HepG2 (cell line): ENCODE measurements at regions not wholly inside any gene's neighbourhood (a gene's known extent, or its start where the extent isn't known, plus 50 kb on each side); places are given as distances from the start of the nearest gene placed in this dataset.

Experiments used
- ATAC-seq: fragments of 200-7000 bp; cut with Tn5 transposase; 3 replicates; pipeline ENCODE4 v1.9.1; 2020; ENCODE audit warnings: mild to moderate bottlenecking, moderate library complexity
- BruUV-seq: library from RNA; stranded (reverse); fragments of 400-500 nt; replicated peaks from 2 replicates; lab custom pipeline; 2021; lab: Mats Ljungman, UMichigan
- CTCF ChIA-PET: fragments of 300-600 bp; formaldehyde crosslinking; extraction: SDS; loops from one replicate; lab custom pipeline; 2021; ENCODE audit warnings: low total read pairs, inconsistent platforms, low intra/inter-chr PET ratio; lab: Yijun Ruan, JAX
- POLR2A ChIA-PET: fragments of 350-600 bp; sonication (Branson Sonifier 250); formaldehyde crosslinking; loops from one replicate; lab custom pipeline; 2020; ENCODE audit warnings: antibody characterized with exemption, inconsistent platforms; lab: Yijun Ruan, JAX
- DNase-seq: peaks from one replicate; pipeline ENCODE4 v3.0.0-alpha.2; 2015; ENCODE audit warnings: low spot score
- FAIRE-seq: peaks from 3 replicates; lab custom pipeline; 2011; peaks lifted over from hg19 to GRCh38; lab: Jason Lieb, UNC
- H2AFZ ChIP-seq: one replicate; pipeline ENCODE4 v1.6.1; 2011; ENCODE audit warnings: low read length, inconsistent platforms
- H3K27ac ChIP-seq: fragments of 300-600 bp; 3 replicates; pipeline ENCODE4 v1.8.0; 2011; ENCODE audit warnings: mixed run types, mild to moderate bottlenecking, mixed read lengths, low read length, inconsistent platforms; ENCODE audit not compliant: insufficient read depth; ENCODE audit errors: extremely low read length
- H3K27me3 ChIP-seq, 2 experiments: fragments of 200-600 bp in 1 of 2; 2 replicates in 1 of 2; 3 replicates in 1 of 2; pipeline versions ENCODE4 v1.6.0 to v1.8.0; 2011; ENCODE audit warnings: low read length in 2 of 2, mild to moderate bottlenecking in 2 of 2, moderate library complexity in 2 of 2, inconsistent platforms in 1 of 2; ENCODE audit not compliant: insufficient read depth in 2 of 2, control insufficient read depth in 1 of 2
- H3K36me3 ChIP-seq, 2 experiments: fragments of 200-600 bp in 1 of 2; replicated peaks in 1 of 2; 2 replicates in 1 of 2; 3 replicates in 1 of 2; pipeline versions ENCODE4 v1.5.1 to v1.8.0; 2011; ENCODE audit warnings: low read length in 2 of 2, inconsistent platforms in 1 of 2; ENCODE audit not compliant: insufficient read depth in 2 of 2, control insufficient read depth in 1 of 2
- H3K4me1 ChIP-seq: 2 replicates; pipeline ENCODE4 v1.5.1; 2012; ENCODE audit warnings: low read length, inconsistent platforms; ENCODE audit not compliant: insufficient read depth
- H3K4me2 ChIP-seq: 2 replicates; pipeline ENCODE4 v1.6.0; 2011; ENCODE audit warnings: low read depth, low read length, inconsistent platforms
- H3K4me3 ChIP-seq, 3 experiments: fragments of 200-600 bp in 1 of 3; sonication (generic), shearing (Covaris generic) in 1 of 3; replicated peaks in 1 of 3; 2 replicates each; pipeline ENCODE4 v1.5.1; 2011 to 2016; ENCODE audit warnings: low read length in 3 of 3, inconsistent platforms in 2 of 3, low read depth in 2 of 3, mild to moderate bottlenecking in 2 of 3, control low read depth in 1 of 3, mixed read lengths in 1 of 3; ENCODE audit not compliant: insufficient read depth in 1 of 3
- H3K79me2 ChIP-seq: one replicate; pipeline ENCODE4 v1.6.1; 2011; ENCODE audit warnings: low read length, inconsistent platforms; ENCODE audit not compliant: insufficient read depth
- H3K9ac ChIP-seq: 2 replicates; pipeline ENCODE4 v1.6.0; 2011; ENCODE audit warnings: mild to moderate bottlenecking, low read depth, low read length, inconsistent platforms; ENCODE audit not compliant: insufficient read depth
- H3K9me3 ChIP-seq: 2 replicates; pipeline ENCODE4 v1.5.1; 2012; ENCODE audit warnings: mild to moderate bottlenecking, low read length
- H4K20me1 ChIP-seq: 2 replicates; pipeline ENCODE4 v1.6.0; 2011; ENCODE audit warnings: inconsistent platforms, mild to moderate bottlenecking, low read length, moderate library complexity; ENCODE audit not compliant: insufficient read depth
- FOXA1 ChIP-seq, 2 experiments: fragments of 450-650 bp in 1 of 2; sonication (generic) in 1 of 2; formaldehyde crosslinking in 1 of 2; IDR thresholded peaks; 2 replicates each; pipeline versions ENCODE4 v1.4.0 to v1.6.1; 2016 to 2020; ENCODE audit warnings: missing genetic modification reagents in 1 of 2
- FOXA3 ChIP-seq: IDR thresholded peaks from 2 replicates; pipeline ENCODE4 v1.6.1; 2016; ENCODE audit warnings: missing genetic modification reagents, missing compliant biosample characterization
- FOXP1 ChIP-seq, 2 experiments: fragments of 450-650 bp in 1 of 2; IDR thresholded peaks; 2 replicates each; pipeline ENCODE4 v1.6.1; 2017 to 2018; ENCODE audit warnings: antibody characterized with exemption in 1 of 2
- HNF4A ChIP-seq: sonication (generic); formaldehyde crosslinking; IDR thresholded peaks from 2 replicates; pipeline ENCODE4 v1.4.0; 2020; ENCODE audit warnings: missing genetic modification reagents
- PHF8 ChIP-seq: sonication (generic); formaldehyde crosslinking; IDR thresholded peaks from 2 replicates; pipeline ENCODE4 v1.5.0; 2020; ENCODE audit warnings: missing genetic modification reagents
- POGZ ChIP-seq: sonication (generic); formaldehyde crosslinking; IDR thresholded peaks from 2 replicates; pipeline ENCODE4 v1.4.0; 2020; ENCODE audit warnings: mild to moderate bottlenecking, missing genetic modification reagents
- SAFB2 ChIP-seq: sonication (generic); formaldehyde crosslinking; IDR thresholded peaks from 2 replicates; pipeline ENCODE4 v1.5.1; 2020; ENCODE audit warnings: missing genetic modification reagents, low read depth, mild to moderate bottlenecking, borderline replicate concordance
- SALL1 ChIP-seq: sonication (generic); formaldehyde crosslinking; IDR thresholded peaks from 2 replicates; pipeline ENCODE4 v1.8.0; 2022; ENCODE audit warnings: mild to moderate bottlenecking, missing genetic modification reagents
- SOX6 ChIP-seq, 2 experiments: fragments of 450-650 bp in 1 of 2; sonication (generic) in 1 of 2; formaldehyde crosslinking in 1 of 2; IDR thresholded peaks; 2 replicates each; pipeline versions ENCODE4 v1.4.0 to v1.6.1; 2017 to 2020; ENCODE audit warnings: antibody characterized with exemption in 1 of 2, mild to moderate bottlenecking in 1 of 2, missing genetic modification reagents in 1 of 2
- ZMAT3 ChIP-seq: sonication (generic); formaldehyde crosslinking; conservative IDR thresholded peaks from 2 replicates; pipeline ENCODE4 v1.7.0; 2021; ENCODE audit warnings: missing genetic modification reagents
- ZMYM4 ChIP-seq: sonication (generic); formaldehyde crosslinking; IDR thresholded peaks from 2 replicates; pipeline ENCODE4 v1.8.1; 2023; ENCODE audit warnings: mild to moderate bottlenecking, missing genetic modification reagents
- ZNF713 ChIP-seq: sonication (generic); formaldehyde crosslinking; IDR thresholded peaks from 2 replicates; pipeline ENCODE4 v1.4.0; 2020; ENCODE audit warnings: mild to moderate bottlenecking, missing genetic modification reagents
- WGBS: methylation state at CpG from one replicate; pipeline ENCODE4 v1.1.6; 2017; ENCODE audit warnings: low lambda C conversion rate; 5-methylcytosine and 5-hydroxymethylcytosine counted together
- in situ Hi-C: cut with HindIII; loops from 2 replicates; pipeline ENCODE4 v1.10.0; 2017; ENCODE audit warnings: low pct_unique_long_range_greater_than_20kb; ENCODE audit not compliant: extremely low pct_ligation_motif_present
- intact Hi-C: fragments of 100-400 bp; cut with micrococcal nuclease; formaldehyde crosslinking; loops from one replicate; pipeline ENCODE4 v1.10.0; 2022; ENCODE audit not compliant: unreplicated experiment
- TF ChIP-seq, protein P1 (sequence below): IDR thresholded peaks from 2 replicates; pipeline ENCODE4 v1.4.0; 2020; ENCODE audit warnings: mild to moderate bottlenecking, missing genetic modification reagents
- TF ChIP-seq, protein P2 (sequence below): sonication (generic); formaldehyde crosslinking; IDR thresholded peaks from 2 replicates; pipeline ENCODE4 v1.5.1; 2020; ENCODE audit warnings: mild to moderate bottlenecking, missing genetic modification reagents
- TF ChIP-seq, protein P3 (sequence below): sonication (generic); formaldehyde crosslinking; IDR thresholded peaks from 2 replicates; pipeline ENCODE4 v1.4.0; 2020; ENCODE audit warnings: missing genetic modification reagents, borderline replicate concordance

DNA sequence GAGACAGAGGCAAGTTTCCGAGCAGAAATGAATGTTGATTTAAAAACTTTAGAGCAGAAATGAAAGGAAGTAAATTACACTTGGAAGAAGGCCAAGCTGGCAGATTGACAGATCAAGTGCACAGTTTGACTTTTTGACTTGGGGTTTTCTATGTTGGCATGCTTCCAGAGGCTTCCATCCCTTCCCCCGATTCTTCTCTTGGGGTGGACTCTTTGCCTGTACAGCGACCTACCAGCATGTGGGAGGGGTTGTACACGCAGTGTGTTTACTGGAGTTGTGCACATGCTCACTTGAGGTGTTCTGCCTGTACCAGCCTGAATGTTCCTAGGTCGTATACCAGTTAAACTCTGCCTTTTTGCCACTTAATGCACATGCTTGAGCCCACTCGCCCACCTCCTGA, 701.5 kb upstream of the GBE1 start:
- intact Hi-C loops = loop anchor here (5.0 kb wide), 1 partner anchor 169 kb away; no protein-coding TSS in a partner anchor
- H3K9me3 ChIP-seq = no peaks in the 10 kb centered on the region
- in situ Hi-C loops = no loop called here
- no peaks in the 10 kb centered on the region for H4K20me1 ChIP-seq
- no peak overlapping the region for H3K4me3 ChIP-seq
- no peaks in the 10 kb centered on the region for H3K79me2 ChIP-seq
- H3K9ac ChIP-seq = no peak overlapping the region
- peak; percentile 4 for DNase-seq
- peak overlapping the region; percentile 0 for H2AFZ ChIP-seq
- WGBS = 51% methylated on average over 6 of the region's 6 CpGs
- no peaks in the 10 kb centered on the region for H3K36me3 ChIP-seq
- ChIA-PET POLR2A (no interaction called here), CTCF (no interaction called here)
- peaks cover 44% of the 10 kb centered on the region for H3K4me1 ChIP-seq
- H3K27ac ChIP-seq = peak overlapping the region; percentile 94
- peak overlapping the region; percentile 8; the same call in 1 of the 2 replicates for H3K4me2 ChIP-seq
- FAIRE-seq = no peak
- no peak for ATAC-seq
- H3K27me3 ChIP-seq = no peaks in the 10 kb centered on the region
- BruUV-seq = no TSS peak
- TF ChIP-seq ZMAT3 (CRISPR knock-in tag) = 0 out of 2 replicates have a peak, but pooled peaks have one; percentile 35
- TF ChIP-seq, protein P1, sequence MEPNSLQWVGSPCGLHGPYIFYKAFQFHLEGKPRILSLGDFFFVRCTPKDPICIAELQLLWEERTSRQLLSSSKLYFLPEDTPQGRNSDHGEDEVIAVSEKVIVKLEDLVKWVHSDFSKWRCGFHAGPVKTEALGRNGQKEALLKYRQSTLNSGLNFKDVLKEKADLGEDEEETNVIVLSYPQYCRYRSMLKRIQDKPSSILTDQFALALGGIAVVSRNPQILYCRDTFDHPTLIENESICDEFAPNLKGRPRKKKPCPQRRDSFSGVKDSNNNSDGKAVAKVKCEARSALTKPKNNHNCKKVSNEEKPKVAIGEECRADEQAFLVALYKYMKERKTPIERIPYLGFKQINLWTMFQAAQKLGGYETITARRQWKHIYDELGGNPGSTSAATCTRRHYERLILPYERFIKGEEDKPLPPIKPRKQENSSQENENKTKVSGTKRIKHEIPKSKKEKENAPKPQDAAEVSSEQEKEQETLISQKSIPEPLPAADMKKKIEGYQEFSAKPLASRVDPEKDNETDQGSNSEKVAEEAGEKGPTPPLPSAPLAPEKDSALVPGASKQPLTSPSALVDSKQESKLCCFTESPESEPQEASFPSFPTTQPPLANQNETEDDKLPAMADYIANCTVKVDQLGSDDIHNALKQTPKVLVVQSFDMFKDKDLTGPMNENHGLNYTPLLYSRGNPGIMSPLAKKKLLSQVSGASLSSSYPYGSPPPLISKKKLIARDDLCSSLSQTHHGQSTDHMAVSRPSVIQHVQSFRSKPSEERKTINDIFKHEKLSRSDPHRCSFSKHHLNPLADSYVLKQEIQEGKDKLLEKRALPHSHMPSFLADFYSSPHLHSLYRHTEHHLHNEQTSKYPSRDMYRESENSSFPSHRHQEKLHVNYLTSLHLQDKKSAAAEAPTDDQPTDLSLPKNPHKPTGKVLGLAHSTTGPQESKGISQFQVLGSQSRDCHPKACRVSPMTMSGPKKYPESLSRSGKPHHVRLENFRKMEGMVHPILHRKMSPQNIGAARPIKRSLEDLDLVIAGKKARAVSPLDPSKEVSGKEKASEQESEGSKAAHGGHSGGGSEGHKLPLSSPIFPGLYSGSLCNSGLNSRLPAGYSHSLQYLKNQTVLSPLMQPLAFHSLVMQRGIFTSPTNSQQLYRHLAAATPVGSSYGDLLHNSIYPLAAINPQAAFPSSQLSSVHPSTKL (CRISPR knock-in tag) = 0 out of 2 replicates have a peak, but pooled peaks have one; percentile 45
- no peak for TF ChIP-seq ZNF713 (CRISPR knock-in tag)
- peak; percentile 35; the same call in 1 of the 2 replicates for TF ChIP-seq FOXA3 (CRISPR knock-in tag)
- TF ChIP-seq HNF4A (CRISPR knock-in tag) = peak; percentile 26; the same call in 1 of the 2 replicates
- no peak for TF ChIP-seq PHF8 (CRISPR knock-in tag)
- peak; percentile 60; the same call in 1 of the 2 replicates for TF ChIP-seq POGZ
- no peak for TF ChIP-seq FOXP1 (IDR thresholded peaks at IDR 0.05)
- TF ChIP-seq FOXP1 (CRISPR knock-in tag; IDR thresholded peaks at IDR 0.05) = peak; percentile 38; the same call in 1 of the 2 replicates
- TF ChIP-seq, protein P2, sequence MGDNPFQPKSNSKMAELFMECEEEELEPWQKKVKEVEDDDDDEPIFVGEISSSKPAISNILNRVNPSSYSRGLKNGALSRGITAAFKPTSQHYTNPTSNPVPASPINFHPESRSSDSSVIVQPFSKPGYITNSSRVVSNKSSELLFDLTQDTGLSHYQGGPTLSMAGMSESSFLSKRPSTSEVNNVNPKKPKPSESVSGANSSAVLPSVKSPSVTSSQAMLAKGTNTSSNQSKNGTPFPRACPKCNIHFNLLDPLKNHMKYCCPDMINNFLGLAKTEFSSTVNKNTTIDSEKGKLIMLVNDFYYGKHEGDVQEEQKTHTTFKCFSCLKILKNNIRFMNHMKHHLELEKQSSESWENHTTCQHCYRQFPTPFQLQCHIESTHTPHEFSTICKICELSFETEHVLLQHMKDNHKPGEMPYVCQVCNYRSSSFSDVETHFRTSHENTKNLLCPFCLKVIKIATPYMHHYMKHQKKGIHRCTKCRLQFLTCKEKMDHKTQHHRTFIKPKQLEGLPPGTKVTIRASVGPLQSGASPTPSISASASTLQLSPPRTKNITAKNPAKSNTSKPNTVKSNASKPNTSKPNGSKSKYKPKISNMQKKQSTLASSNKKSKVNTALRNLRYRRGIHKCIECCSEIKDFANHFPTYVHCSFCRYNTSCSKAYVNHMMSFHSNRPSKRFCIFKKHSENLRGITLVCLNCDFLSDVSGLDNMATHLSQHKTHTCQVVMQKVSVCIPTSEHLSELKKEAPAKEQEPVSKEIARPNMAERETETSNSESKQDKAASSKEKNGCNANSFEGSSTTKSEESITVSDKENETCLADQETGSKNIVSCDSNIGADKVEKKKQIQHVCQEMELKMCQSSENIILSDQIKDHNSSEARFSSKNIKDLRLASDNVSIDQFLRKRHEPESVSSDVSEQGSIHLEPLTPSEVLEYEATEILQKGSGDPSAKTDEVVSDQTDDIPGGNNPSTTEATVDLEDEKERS (CRISPR knock-in tag) = 0 out of 2 replicates have a peak, but pooled peaks have one; percentile 37
- no peak for TF ChIP-seq SOX6 (IDR thresholded peaks at IDR 0.05)
- 0 out of 2 replicates have a peak, but pooled peaks have one; percentile 12 for TF ChIP-seq SOX6 (CRISPR knock-in tag; IDR thresholded peaks at IDR 0.05)
- no peak for TF ChIP-seq FOXA1 (IDR thresholded peaks at IDR 0.05)
- peak; percentile 33; the same call in 1 of the 2 replicates for TF ChIP-seq FOXA1 (CRISPR knock-in tag; IDR thresholded peaks at IDR 0.05)
- TF ChIP-seq ZMYM4 (CRISPR knock-in tag) = peak; percentile 71
- TF ChIP-seq, protein P3, sequence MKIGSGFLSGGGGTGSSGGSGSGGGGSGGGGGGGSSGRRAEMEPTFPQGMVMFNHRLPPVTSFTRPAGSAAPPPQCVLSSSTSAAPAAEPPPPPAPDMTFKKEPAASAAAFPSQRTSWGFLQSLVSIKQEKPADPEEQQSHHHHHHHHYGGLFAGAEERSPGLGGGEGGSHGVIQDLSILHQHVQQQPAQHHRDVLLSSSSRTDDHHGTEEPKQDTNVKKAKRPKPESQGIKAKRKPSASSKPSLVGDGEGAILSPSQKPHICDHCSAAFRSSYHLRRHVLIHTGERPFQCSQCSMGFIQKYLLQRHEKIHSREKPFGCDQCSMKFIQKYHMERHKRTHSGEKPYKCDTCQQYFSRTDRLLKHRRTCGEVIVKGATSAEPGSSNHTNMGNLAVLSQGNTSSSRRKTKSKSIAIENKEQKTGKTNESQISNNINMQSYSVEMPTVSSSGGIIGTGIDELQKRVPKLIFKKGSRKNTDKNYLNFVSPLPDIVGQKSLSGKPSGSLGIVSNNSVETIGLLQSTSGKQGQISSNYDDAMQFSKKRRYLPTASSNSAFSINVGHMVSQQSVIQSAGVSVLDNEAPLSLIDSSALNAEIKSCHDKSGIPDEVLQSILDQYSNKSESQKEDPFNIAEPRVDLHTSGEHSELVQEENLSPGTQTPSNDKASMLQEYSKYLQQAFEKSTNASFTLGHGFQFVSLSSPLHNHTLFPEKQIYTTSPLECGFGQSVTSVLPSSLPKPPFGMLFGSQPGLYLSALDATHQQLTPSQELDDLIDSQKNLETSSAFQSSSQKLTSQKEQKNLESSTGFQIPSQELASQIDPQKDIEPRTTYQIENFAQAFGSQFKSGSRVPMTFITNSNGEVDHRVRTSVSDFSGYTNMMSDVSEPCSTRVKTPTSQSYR (CRISPR knock-in tag) = peak; percentile 36; the same call in 1 of the 2 replicates
- TF ChIP-seq SAFB2 = no peak
- TF ChIP-seq SALL1 (CRISPR knock-in tag) = peak; percentile 21; the same call in 1 of the 2 replicates
